ENCODE measurements at regions not wholly inside any gene's neighbourhood (a gene's known extent, or its start where the extent isn't known, plus 50 kb on each side); places are given as distances from the start of the nearest gene placed in this dataset.

DNA sequence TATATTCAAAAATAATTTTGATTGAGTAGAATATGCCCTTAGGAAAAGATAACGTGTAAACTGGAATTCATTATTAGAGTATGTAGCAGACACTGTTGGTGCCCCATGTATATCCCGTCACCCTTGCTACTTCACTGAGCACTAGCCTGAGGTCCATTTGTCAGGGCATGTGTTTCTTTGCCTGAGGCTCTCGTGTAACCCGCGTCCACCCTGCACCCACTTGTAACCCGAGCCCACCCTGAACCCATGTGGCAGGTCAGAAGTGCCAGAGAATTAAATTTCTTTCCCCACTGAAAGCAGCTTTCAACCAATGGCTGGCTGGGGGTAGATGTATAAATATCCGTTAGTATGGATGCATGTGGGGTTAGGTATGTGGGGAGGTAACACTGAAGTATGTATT, 474.2 kb upstream of the ZNF385D start:
- DNase-seq (ENCODE audit: low spot score) = no peak

DNA sequence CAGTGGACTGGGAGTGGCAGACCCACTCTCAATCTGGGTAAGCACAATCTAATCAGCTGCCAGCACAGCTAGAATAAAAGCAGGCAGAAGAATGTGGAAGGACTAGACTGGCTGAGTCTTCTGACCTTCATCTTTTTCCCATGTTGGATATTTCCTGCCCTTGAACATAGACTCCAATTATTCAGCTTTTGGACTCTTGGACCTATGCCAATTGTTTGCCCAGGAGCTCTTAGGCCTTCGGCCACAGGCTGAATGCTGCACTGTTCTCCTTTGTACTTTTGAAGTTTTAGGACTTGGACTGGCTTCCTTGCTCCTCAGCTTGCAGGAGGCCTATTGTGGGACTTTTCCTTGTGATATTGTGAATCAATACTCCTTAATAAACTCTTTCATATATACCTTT, 477.7 kb upstream of the ZNF385D start:
- no peak for DNase-seq (ENCODE audit: low spot score)

DNA sequence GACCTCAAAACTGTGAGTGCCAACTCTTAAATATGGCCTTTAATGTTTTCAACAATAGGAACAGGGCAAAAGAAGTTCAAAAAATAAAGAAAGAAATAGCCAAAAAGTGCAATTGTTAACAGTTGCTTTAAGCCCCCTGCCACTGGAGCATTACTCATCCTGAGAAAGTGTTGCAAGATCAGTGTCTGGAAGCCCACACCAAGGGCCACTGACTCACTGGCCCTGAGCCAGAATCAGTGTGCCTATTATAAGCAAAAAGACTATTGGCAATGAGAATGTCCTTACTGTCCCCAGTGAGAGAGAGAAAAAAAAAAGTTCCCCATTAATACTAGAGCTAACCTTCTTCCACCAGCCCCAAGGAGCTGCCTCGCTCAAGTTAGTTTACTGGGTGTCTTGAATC, 480.1 kb upstream of the ZNF385D start:
- DNase-seq (ENCODE audit: low spot score) = no peak

DNA sequence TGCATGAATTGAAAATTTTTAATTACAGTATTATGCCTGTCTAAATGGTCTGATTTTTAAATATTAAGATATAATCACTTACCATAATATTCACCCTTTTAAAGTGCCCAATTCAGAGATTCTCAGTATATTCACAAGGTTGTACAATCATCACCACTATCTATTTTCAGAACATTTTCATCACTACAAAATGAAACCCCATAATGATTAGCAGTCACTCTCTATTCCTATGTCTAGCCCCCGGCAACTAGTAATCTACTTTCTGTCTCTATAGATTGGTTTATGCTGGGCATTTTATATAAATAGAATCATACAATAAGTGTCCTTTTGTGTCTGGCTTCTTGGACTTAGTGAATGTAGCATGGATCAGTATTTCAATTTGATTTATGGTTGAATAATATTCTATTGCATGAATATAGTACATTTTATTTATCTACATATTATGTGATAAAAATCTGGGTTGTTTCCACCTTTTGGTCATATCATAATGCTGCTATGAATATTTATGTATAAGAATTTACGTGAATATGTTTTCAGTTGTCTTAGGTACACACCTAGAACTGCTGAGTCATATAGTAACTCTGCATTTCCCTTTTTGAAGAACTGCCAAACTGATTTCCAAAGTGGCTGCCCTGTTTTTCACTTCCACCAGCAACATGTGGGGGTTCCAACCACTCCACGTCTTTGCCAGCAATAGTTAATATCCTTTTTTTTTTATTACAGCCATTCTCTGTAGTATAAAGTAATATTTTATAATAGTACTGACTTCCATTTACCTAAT, 485.7 kb upstream of the ZNF385D start:
- no peak for DNase-seq (ENCODE audit: low spot score)

DNA sequence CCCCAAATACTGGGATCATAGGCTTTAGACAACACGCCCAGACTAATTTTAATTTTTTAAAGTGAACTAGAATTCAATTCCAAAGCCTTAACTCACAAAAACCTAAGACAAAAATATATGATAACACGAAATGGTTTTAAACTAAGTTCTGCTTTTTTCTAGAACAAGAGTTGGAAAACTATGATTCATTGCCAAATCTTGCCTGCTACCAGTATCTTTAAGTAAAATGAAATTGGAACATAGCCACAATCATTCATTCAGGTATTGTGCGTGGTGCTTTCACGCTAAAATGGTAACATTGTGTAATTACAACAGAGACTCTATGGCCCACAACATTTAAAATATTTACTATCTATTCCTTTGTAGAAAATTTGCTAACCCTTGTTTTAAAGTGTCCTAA, 488.0 kb upstream of the ZNF385D start:
- DNase-seq (ENCODE audit: low spot score) = no peak

DNA sequence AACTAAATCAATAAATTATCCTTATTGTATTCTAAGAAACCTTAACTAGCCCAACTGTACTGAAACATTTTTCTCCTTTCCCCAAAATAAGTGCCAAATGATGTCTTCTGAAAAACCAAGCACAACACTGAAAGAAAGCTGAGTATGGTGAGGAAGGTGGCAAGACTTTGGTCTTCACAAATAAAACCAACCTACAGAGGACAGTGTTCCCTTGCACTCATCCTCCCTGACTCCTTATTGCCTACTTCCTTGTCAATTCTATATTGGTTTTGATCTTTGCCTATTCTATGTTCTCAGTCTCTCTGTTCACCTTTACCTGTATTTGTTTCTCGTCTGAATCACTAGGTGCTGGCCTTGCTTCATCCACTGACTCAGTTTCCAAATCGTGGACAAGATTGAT, 490.1 kb upstream of the ZNF385D start:
- DNase-seq (ENCODE audit: low spot score) = no peak

DNA sequence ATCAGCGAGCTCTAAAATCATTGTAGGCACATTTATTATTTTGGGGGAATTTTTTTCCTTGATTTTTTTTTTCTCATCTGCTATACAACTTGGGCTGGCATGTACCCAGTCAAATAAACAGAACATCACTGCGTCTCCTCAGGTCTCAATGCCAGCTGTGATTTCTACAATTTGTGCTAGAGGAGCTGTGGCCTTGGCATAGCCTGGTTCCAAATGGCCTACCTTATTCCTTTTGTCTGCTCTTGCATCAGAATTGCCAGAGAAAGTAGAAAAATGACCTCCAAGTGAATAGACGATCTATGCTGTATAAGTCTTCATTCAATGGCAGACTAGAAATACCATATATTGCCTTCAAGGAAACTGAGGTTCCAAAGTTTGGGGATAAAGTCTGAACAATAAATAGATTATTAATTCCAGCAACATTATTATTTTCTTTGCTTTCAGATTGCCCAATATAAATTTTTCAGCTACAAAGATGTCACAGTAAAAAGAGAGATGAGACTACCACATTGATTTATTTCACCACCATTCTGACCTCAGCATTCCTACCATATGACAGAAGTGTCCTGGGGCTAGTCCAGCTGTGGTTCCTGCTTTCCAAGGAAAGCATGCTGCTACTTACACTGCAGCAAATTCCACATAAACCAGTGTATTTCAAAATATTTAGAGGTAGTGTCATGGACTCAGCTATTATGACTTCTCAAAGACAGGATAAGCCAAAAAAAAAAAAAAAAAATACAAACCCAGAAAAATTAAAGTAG, 493.9 kb upstream of the ZNF385D start:
- no peak for DNase-seq (ENCODE audit: low spot score)

DNA sequence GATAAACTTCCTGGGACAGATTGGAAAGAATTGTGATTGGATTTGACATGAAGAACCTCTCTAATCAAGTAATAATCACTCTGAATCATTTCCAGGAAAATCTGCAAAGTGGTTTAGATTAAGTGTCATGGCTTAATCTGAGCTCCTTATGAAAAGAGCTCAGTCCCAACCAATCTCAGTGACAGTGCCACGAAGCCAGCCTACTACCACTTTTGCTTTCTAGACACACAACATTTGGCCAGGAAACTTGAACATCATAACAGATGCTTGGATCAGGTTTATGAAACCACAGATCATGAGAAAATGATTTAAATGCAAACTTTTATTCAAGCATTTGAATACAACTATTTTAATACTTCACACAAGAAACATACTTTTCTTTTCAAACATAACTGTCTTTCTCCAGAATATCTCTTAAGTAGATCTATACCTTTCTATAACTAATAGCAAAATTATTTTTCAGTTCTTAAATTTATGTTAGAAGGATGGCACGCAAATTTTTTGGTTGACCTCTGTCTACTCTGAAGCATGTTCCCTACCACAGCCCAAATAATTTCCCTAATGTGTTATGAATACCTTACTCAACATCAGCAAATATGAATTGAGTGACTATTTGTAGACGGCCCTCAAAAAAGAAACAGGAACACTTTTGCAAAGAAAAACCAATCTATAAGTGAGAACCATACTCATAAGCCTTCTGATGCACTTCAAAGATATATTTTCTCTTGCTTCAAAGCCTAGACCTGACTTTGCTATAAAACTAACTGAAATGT, 495.0 kb upstream of the ZNF385D start:
- DNase-seq (ENCODE audit: low spot score) = no peak

DNA sequence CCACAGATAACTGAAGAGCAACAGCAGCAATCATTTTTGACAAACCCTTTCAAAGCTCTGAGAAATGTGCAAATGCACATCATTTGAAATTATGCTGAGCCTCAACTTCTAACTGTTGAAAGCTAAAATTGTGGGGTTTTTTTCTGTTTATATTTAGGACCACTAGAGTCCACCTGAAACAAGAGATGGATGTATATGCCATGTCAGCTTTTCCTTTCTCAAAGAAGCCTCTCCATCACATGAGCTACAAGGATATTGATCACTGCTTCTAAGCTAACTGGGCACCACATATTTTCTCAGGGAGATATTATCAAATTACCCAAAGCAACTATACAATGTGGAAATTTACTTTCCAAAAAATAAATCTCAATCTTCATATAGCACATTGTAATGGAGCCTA, 498.6 kb upstream of the ZNF385D start:
- DNase-seq (ENCODE audit: low spot score) = no peak

DNA sequence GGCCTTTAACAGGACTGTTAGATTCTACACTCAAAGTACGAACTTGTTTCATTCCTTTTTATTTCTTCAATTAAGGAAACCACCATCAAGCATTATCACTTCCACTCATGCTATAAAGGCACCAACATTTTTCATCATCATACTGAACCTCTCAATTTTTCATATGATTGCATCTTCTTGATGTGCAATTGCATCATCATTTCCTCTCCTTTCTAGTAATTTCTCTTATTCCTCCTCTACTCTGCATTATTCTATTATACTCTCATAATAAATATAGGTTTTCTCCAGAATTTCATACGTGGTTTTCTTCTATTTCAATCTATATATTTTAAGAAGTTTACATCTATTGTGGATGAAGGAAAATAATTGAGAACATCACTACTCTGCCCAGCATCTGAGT, 506.2 kb upstream of the ZNF385D start:
- no peak for DNase-seq (ENCODE audit: low spot score)

DNA sequence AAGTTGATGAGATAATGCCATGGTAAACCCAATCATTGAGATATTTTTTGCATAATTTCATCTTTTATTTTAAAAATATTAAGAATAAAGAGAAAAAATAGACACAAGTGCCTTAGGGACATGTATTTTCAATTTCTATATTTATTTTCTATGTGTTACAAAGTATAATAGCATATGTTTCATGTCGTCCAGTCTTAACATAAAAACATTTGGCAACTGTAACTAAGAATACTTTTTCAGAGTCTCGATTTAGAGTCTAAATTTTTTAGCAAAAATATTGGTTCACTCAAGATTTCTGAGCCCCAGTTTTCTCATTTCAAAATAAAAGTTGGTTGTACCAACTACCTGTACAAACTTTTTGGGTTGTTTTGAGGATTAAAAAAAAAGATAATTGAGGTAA, 511.4 kb upstream of the ZNF385D start:
- DNase-seq (ENCODE audit: low spot score) = no peak

DNA sequence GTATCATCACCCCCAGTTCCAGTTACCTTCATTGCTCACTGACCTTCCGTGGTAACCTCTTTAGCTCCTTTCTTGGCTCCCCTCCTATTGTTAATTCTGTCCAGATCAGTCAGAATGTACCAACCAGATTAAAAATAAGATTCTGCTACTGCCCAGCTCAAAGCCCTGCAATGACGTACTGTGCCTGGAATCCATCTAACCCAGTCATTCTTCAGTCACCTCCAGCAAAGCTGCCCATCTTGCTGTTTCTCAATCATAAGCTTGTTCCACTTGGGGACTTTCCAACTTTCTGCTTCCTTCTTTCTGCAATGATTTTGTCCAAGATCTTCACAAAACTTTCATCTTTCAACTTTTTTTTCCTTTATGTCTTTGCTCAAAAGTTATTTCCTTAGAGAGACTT, 512.0 kb upstream of the ZNF385D start:
- no peak for DNase-seq (ENCODE audit: low spot score)

DNA sequence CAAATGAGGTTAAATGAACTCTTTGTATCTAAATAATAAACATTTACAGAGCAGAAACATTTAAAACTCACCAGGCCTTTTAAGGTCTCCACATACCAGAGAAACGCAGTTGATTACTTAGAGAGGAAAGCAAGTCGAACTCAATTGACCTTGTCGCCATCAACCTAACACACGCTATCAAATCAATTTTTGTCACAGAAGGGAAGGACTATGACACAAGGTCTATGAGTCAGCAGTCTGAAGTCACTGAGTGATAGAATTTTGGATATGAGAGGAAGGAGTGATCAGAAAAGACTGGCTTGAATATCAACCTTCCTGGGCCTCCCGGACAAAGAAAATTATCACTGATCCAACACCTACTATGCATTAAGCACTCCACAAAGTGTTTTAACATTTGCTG, 514.4 kb upstream of the ZNF385D start:
- no peak for DNase-seq (ENCODE audit: low spot score)

DNA sequence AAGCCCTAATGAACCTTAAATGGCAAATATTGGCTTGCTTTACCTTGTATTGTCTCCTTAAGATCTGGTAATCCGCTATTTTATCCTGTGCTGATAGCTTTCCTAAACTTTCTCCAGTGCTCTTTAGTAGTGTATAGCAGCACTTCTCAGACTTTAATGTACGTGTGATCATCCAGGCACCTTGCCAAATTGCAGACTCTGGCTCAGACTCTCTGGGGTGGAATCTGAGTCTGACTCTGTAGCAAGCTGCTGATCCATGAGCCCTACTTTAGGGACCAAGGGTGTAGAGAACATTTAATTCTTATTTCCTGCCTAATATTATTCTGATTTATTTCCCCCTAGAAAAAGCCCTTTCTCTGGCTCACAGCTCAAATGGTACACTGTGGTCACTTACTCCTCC, 518.8 kb upstream of the ZNF385D start:
- DNase-seq (ENCODE audit: low spot score) = peak; percentile 9

DNA sequence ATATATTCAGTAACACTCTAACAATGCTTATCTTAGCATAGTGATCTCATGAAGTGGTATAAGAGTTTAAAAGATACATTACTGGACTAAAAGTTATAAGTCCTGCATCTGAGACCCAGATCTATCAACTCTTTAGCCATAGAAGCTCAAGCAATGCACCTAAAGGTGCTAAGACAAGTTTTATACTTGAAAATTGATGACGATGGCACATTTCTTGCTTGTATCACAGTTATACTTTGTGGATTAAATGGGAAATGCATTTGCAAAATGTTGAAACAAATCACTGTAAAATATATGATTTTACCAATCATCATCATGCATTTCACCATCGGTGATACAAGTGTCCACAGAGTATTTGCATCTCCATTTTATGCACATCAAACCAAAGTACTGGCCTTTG, 525.3 kb upstream of the ZNF385D start:
- DNase-seq (ENCODE audit: low spot score) = no peak

DNA sequence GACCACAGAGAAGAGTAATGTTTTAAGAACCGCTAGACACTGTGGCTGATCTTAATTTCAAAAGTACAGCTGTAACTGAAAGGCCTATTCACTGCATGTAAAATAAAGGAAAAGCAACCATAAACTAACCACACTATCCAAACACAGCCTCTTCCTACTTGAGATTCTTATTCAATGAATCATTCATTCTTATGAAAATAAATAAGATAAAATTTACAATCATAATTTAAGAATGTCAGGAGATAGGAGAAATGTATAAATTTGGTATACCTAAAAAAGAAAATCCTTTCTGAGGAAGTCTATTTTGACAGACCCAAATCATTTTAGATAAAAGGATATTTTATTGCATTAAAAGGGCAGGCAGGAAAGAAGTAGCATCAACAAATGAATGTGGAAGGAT, 533.5 kb upstream of the ZNF385D start:
- DNase-seq (ENCODE audit: low spot score) = no peak

DNA sequence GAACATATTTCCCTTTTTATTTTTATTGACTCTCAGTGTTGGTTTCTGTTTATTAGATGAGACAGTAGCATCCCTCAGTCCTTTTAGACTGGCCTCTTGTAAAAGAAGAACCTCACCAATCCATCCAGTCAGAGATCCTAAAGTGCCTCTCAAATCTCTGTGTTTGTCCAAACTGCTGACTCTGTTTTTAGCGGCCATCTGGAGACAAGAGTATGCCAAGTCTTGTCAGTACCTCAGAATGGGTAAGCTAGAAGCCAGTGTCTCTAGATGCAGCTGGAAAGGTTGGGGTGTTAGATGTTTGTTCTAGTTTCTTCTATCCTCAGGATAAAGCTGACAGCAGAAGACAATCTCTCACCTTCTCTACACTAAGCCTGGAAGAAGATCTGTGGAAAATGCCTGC, 537.7 kb upstream of the ZNF385D start:
- DNase-seq (ENCODE audit: low spot score) = no peak

DNA sequence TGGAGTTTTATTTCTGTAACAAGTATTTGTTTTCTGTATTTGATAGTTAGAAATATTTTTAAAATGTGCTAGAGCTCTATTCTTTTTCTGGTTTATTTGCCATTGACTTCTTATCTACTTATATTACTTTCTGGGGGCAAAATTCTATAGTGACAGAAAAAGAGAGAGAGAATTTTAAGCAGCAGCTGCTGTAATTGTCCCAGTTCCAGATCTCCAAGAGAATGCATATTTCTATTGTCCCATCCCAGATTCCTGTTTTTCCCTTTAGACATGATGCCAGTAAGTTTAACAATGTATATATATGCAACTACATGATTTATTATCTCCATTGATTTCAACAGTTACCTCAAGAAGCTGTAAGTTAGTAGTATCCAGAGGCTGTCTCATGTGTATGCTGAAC, 541.7 kb upstream of the ZNF385D start:
- no peak for DNase-seq (ENCODE audit: low spot score)

DNA sequence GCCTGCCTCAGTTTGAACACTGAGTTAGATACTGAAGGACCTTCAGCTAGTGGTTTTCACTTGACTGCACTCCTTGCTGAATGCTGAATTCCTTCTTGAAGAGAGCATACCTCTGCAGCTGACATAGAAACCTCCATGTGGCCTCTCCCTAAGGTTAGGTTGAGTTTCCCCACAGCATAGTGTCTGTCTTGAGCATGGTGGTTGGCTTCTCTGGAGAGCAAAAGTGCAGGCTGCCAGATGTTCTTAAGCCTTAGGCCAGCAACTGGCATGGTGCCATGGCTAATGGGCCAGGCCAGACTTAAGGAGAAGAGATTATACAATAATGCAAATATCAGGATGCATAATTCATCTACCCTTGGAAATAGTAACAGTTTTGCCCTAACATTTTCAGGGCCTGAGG, 545.6 kb upstream of the ZNF385D start:
- no peak for DNase-seq (ENCODE audit: low spot score)

DNA sequence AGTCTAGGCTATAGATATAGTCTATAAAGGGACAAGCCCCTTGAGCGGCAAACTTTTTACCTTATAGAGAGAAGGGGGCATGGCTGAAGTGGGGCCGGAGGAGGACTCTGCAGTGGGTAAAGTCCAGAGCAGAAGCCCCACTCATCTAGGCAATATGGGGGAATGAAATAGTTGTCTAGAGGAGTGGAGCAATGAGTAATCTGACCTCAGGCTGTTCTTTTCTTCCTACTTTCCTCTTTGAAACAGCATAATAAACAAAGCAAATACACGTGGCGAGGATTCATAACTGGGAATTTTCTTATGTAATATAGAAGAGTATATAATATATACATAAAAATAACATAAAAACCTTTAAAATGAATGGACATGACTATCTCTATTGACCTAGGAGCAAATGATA, 546.4 kb upstream of the ZNF385D start:
- DNase-seq (ENCODE audit: low spot score) = no peak

DNA sequence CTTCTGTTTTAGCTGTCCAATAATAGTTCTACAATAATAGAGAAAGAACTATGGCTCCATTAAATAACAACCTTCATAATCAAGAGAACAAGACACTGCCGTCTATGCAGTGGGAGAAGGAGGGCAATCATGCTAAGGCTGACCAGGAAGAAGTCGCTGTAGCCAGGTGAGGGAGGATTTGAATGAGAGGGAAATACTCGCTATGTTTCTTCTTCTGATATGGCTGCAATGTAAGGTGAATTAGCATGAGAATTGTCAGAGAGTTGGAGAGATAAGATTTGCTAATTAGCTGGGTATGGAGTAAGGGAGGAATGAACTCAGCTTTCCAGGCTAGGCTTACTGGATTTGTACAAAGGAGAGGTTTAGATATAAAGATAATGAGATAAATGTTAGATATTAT, 555.4 kb upstream of the ZNF385D start:
- no peak for DNase-seq (ENCODE audit: low spot score)

DNA sequence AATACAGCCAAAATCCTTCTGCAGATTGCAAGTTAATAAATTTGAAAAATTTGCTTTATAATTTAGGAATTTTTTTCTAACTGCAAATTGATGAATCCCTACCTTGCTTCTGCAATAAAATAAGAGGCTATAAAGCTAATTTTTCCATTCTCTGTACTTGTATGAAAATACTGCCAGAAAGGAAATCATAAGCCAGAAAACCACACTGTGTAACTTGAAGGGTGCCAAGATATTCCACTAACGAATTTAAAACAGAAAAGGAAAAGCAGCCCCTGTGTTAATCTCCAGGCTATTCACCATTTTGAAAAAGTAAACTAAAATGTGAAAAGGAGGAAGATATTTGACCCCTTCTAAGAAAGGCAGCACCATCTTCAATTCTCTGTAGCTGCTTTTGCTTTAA, 557.9 kb upstream of the ZNF385D start:
- no peak for DNase-seq (ENCODE audit: low spot score)

DNA sequence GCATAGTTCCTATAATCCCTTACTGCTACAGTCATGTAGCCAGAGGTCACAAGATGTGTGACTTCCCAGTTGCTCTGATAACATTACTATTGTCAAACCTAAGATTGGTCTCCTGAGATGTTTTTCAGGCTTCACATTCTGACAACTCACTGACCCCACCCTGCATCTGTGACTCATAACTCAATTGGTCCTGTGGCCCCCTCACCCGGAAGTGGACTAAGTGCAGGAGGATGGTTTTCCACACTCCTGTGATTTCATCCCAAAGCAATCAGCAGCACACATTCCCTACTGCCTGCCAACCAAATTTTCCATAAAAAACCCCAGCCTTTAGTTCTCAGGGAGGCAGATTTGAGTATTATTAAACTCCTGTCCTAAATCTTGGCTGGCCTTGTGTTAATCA, 564.9 kb upstream of the ZNF385D start:
- DNase-seq (ENCODE audit: low spot score) = no peak
